Prostate gland (tissue), 2 donors: ENCODE measurements at regions not wholly inside any gene's neighbourhood (a gene's known extent, or its start where the extent isn't known, plus 50 kb on each side); places are given as distances from the start of the nearest gene placed in this dataset.

Source experiments
- DNase-seq: peaks from one replicate; pipeline ENCODE4 v3.0.0-alpha.2; 2019; ENCODE audit warnings: low spot score
- H3K27ac ChIP-seq, 2 donors: fragments of 200-600 bp; sonication (generic); 2 replicates each; pipeline ENCODE4 v1.5.1; 2017 to 2019
- H3K27me3 ChIP-seq: fragments of 200-600 bp; sonication (generic); replicated peaks from 2 replicates; pipeline ENCODE4 v1.5.1; 2019; ENCODE audit not compliant: insufficient read depth
- H3K36me3 ChIP-seq, 2 donors: fragments of 200-600 bp; sonication (generic); 1 replicate in 1 of 2; 2 replicates in 1 of 2; pipeline versions ENCODE4 v1.5.1 to v1.8.1; 2017 to 2019
- H3K4me1 ChIP-seq: fragments of 200-600 bp; sonication (generic); replicated peaks from 2 replicates; pipeline ENCODE4 v1.5.1; 2019
- H3K4me3 ChIP-seq, 2 donors: fragments of 200-600 bp; sonication (generic); 2 replicates each; pipeline ENCODE4 v1.5.1; 2017 to 2019
- H3K9me3 ChIP-seq: fragments of 200-600 bp; sonication (generic); 2 replicates; pipeline ENCODE4 v1.5.1; 2017
- CTCF ChIP-seq, 4 experiments: fragments of 200-600 bp in 2 of 4; fragments of 450-650 bp in 2 of 4; sonication (generic) in 2 of 4; IDR thresholded peaks; 1 replicate in 3 of 4; 2 replicates in 1 of 4; pipeline ENCODE4 v1.5.1; 2016 to 2019; ENCODE audit warnings: antibody characterized with exemption in 4 of 4, mild to moderate bottlenecking in 2 of 4, moderate library complexity in 2 of 4
- POLR2A ChIP-seq: fragments of 450-650 bp; IDR thresholded peaks from one replicate; pipeline ENCODE4 v1.6.1; 2016; ENCODE audit warnings: antibody characterized with exemption, mild to moderate bottlenecking
- POLR2AphosphoS5 ChIP-seq: sonication (generic); formaldehyde crosslinking; IDR thresholded peaks from one replicate; pipeline ENCODE4 v1.6.1; 2017; ENCODE audit warnings: antibody characterized with exemption
- WGBS: methylation state at CpG from one replicate; pipeline ENCODE4 v1.1.5; 2018; 5-methylcytosine and 5-hydroxymethylcytosine counted together
- intact Hi-C: fragments of 100-400 bp; cut with DNase I; formaldehyde crosslinking; loops from one replicate; pipeline ENCODE4 v1.14.2; 2022

GRCh38 chr10:36019749-36020148, 377.7 kb upstream of the FZD8 start:
- Histone ChIP-seq H3K36me3 (no peaks in the 10 kb centered on the region), H3K27ac (no peak overlapping the region), H3K4me3 (no peak overlapping the region), H3K9me3 (no peaks in the 10 kb centered on the region), H3K27me3 (no peaks in the 10 kb centered on the region), H3K4me1 (no peaks in the 10 kb centered on the region)
- DNase-seq = no peak
- TF ChIP-seq POLR2A (no peak), CTCF (IDR thresholded peaks at IDR 0.05) (no peak), POLR2AphosphoS5 (no peak)
- intact Hi-C loops = no loop called here
- 92% methylated on average over 4 of the region's 4 CpGs for WGBS

GRCh38 chr10:36018996-36019395, 376.9 kb upstream of the FZD8 start:
- DNase-seq = no peak
- WGBS = 93% methylated on average over 5 of the region's 5 CpGs
- H3K27me3 ChIP-seq = no peaks in the 10 kb centered on the region
- no peaks in the 10 kb centered on the region for H3K4me1 ChIP-seq
- no peak overlapping the region for H3K4me3 ChIP-seq
- H3K36me3 ChIP-seq = no peaks in the 10 kb centered on the region
- intact Hi-C loops = no loop called here
- TF ChIP-seq CTCF (IDR thresholded peaks at IDR 0.05) (no peak), POLR2A (no peak), POLR2AphosphoS5 (no peak)
- no peak overlapping the region for H3K27ac ChIP-seq
- no peaks in the 10 kb centered on the region for H3K9me3 ChIP-seq

GRCh38 chr10:36017137-36017536, 375.0 kb upstream of the FZD8 start:
- no peak for TF ChIP-seq POLR2AphosphoS5
- no peak for TF ChIP-seq CTCF (IDR thresholded peaks at IDR 0.05)
- no peak for TF ChIP-seq POLR2A
- Histone ChIP-seq H3K4me1 (no peaks in the 10 kb centered on the region), H3K36me3 (no peaks in the 10 kb centered on the region), H3K4me3 (no peak overlapping the region), H3K9me3 (no peaks in the 10 kb centered on the region), H3K27ac (no peak overlapping the region), H3K27me3 (no peaks in the 10 kb centered on the region)
- no peak for DNase-seq
- intact Hi-C loops = no loop called here
- WGBS = 78% methylated on average over 2 of the region's 2 CpGs

GRCh38 chr10:36007369-36007768, 365.3 kb upstream of the FZD8 start:
- H3K4me1 ChIP-seq = no peaks in the 10 kb centered on the region
- WGBS = 77% methylated on average over 4 of the region's 4 CpGs
- H3K9me3 ChIP-seq = no peaks in the 10 kb centered on the region
- intact Hi-C loops = no loop called here
- no peaks in the 10 kb centered on the region for H3K27me3 ChIP-seq
- no peak for DNase-seq
- H3K4me3 ChIP-seq = no peak overlapping the region
- no peaks in the 10 kb centered on the region for H3K36me3 ChIP-seq
- no peak overlapping the region for H3K27ac ChIP-seq
- no peak for TF ChIP-seq POLR2A
- TF ChIP-seq POLR2AphosphoS5 = no peak

GRCh38 chr10:36003688-36004087, 361.6 kb upstream of the FZD8 start:
- Histone ChIP-seq H3K9me3 (no peaks in the 10 kb centered on the region), H3K36me3 (no peaks in the 10 kb centered on the region), H3K27me3 (no peaks in the 10 kb centered on the region), H3K4me3 (no peak overlapping the region), H3K4me1 (no peaks in the 10 kb centered on the region), H3K27ac (no peak overlapping the region)
- intact Hi-C loops = no loop called here
- DNase-seq = no peak
- WGBS = 85% methylated on average over 7 of the region's 7 CpGs
- TF ChIP-seq CTCF (IDR thresholded peaks at IDR 0.05) = no peak
- no peak for TF ChIP-seq POLR2AphosphoS5
- no peak for TF ChIP-seq POLR2A
